WTC11 (cell line): ENCODE measurements at regions not wholly inside any gene's neighbourhood (a gene's known extent, or its start where the extent isn't known, plus 50 kb on each side); places are given as distances from the start of the nearest gene placed in this dataset.

Source experiments
- ATF2 ChIP-seq: sonication (generic); formaldehyde crosslinking; IDR thresholded peaks from 2 replicates; pipeline ENCODE4 v1.8.1; 2022; ENCODE audit warnings: low read depth, missing genetic modification reagents, borderline replicate concordance
- CBFB ChIP-seq: sonication (generic); formaldehyde crosslinking; IDR thresholded peaks from 2 replicates; pipeline ENCODE4 v1.8.1; 2022; ENCODE audit warnings: mild to moderate bottlenecking, low read depth, missing genetic modification reagents
- CTCF ChIP-seq: fragments of 200-600 bp; IDR thresholded peaks from 2 replicates; pipeline ENCODE4 v1.8.0; 2022; ENCODE audit warnings: antibody characterized with exemption
- JUN ChIP-seq: sonication (generic); formaldehyde crosslinking; IDR thresholded peaks from 2 replicates; pipeline ENCODE4 v1.8.0; 2023; ENCODE audit warnings: mild to moderate bottlenecking, missing genetic modification reagents
- SP1 ChIP-seq: sonication (generic); formaldehyde crosslinking; conservative IDR thresholded peaks from 2 replicates; pipeline ENCODE4 v1.8.1; 2022; ENCODE audit warnings: missing genetic modification reagents
- TEAD1 ChIP-seq: sonication (generic); formaldehyde crosslinking; IDR thresholded peaks from 2 replicates; pipeline ENCODE4 v1.8.0; 2022; ENCODE audit warnings: mild to moderate bottlenecking, missing genetic modification reagents
- USF1 ChIP-seq: sonication (generic); formaldehyde crosslinking; IDR thresholded peaks from 2 replicates; pipeline ENCODE4 v1.8.0; 2022; ENCODE audit warnings: mild to moderate bottlenecking, missing genetic modification reagents
- ZNF317 ChIP-seq: sonication (generic); formaldehyde crosslinking; IDR thresholded peaks from 2 replicates; pipeline ENCODE4 v1.8.1; 2023; ENCODE audit warnings: low read depth, mild to moderate bottlenecking, moderate library complexity, missing genetic modification reagents, borderline replicate concordance
- TF ChIP-seq, protein P1 (sequence below): sonication (generic); formaldehyde crosslinking; IDR thresholded peaks from 2 replicates; pipeline ENCODE4 v1.8.1; 2023; ENCODE audit warnings: mild to moderate bottlenecking, missing genetic modification reagents
- TF ChIP-seq, protein P2 (sequence below): sonication (generic); formaldehyde crosslinking; IDR thresholded peaks from 2 replicates; pipeline ENCODE4 v1.8.1; 2023; ENCODE audit warnings: mild to moderate bottlenecking, missing genetic modification reagents, moderate library complexity

DNA sequence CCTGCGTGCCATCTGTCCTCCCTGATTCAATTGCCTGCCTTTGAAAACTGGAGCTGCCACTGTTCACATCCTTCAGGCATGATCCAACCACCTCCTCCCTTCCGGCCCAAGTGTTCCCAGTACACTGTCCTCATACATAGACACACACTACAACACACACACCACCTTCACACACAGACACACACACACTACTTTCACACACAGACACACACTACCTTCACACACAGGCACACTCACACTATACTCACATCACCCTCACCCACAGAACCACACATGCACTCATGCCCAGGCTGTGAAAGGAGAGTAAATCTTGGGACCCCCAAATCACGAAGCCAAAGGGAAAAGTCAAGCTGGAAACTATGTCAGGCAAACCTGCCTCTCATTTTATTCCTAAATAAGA lies 109.4 kb upstream of the MYLIP start:
- TF ChIP-seq, protein P1, sequence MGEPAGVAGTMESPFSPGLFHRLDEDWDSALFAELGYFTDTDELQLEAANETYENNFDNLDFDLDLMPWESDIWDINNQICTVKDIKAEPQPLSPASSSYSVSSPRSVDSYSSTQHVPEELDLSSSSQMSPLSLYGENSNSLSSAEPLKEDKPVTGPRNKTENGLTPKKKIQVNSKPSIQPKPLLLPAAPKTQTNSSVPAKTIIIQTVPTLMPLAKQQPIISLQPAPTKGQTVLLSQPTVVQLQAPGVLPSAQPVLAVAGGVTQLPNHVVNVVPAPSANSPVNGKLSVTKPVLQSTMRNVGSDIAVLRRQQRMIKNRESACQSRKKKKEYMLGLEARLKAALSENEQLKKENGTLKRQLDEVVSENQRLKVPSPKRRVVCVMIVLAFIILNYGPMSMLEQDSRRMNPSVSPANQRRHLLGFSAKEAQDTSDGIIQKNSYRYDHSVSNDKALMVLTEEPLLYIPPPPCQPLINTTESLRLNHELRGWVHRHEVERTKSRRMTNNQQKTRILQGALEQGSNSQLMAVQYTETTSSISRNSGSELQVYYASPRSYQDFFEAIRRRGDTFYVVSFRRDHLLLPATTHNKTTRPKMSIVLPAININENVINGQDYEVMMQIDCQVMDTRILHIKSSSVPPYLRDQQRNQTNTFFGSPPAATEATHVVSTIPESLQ (CRISPR knock-in tag): no peak
- TF ChIP-seq ATF2: no peak
- no peak for TF ChIP-seq SP1 (CRISPR knock-in tag)
- TF ChIP-seq USF1: no peak
- TF ChIP-seq, protein P2, sequence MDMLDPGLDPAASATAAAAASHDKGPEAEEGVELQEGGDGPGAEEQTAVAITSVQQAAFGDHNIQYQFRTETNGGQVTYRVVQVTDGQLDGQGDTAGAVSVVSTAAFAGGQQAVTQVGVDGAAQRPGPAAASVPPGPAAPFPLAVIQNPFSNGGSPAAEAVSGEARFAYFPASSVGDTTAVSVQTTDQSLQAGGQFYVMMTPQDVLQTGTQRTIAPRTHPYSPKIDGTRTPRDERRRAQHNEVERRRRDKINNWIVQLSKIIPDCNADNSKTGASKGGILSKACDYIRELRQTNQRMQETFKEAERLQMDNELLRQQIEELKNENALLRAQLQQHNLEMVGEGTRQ (CRISPR knock-in tag): no peak
- TF ChIP-seq CTCF: no peak
- no peak for TF ChIP-seq CBFB (CRISPR knock-in tag)
- no peak for TF ChIP-seq ZNF317 (CRISPR knock-in tag)
- TF ChIP-seq TEAD1 (CRISPR knock-in tag): no peak
- TF ChIP-seq JUN (CRISPR knock-in tag): no peak
